ENCODE measurements at regions not wholly inside any gene's neighbourhood (a gene's known extent, or its start where the extent isn't known, plus 50 kb on each side); places are given as distances from the start of the nearest gene placed in this dataset.

GRCh38 chr3:176491084-176491483, 706.2 kb downstream of the TBL1XR1 start:
- TF ChIP-seq, protein P1, sequence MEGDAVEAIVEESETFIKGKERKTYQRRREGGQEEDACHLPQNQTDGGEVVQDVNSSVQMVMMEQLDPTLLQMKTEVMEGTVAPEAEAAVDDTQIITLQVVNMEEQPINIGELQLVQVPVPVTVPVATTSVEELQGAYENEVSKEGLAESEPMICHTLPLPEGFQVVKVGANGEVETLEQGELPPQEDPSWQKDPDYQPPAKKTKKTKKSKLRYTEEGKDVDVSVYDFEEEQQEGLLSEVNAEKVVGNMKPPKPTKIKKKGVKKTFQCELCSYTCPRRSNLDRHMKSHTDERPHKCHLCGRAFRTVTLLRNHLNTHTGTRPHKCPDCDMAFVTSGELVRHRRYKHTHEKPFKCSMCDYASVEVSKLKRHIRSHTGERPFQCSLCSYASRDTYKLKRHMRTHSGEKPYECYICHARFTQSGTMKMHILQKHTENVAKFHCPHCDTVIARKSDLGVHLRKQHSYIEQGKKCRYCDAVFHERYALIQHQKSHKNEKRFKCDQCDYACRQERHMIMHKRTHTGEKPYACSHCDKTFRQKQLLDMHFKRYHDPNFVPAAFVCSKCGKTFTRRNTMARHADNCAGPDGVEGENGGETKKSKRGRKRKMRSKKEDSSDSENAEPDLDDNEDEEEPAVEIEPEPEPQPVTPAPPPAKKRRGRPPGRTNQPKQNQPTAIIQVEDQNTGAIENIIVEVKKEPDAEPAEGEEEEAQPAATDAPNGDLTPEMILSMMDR (IDR thresholded peaks at IDR 0.05 in 4 of 5, conservative IDR thresholded peaks at IDR 0.05 in 1 of 5), result no peak
- TF ChIP-seq POLR2A (IDR thresholded peaks at IDR 0.05), result no peak

Data from gastrocnemius medialis (tissue), 4 donors.